ENCODE measurements at regions not wholly inside any gene's neighbourhood (a gene's known extent, or its start where the extent isn't known, plus 50 kb on each side); places are given as distances from the start of the nearest gene placed in this dataset.
A peak's percentile ranks its signal among the peaks of the same experiment; 100 is the strongest.

DNA sequence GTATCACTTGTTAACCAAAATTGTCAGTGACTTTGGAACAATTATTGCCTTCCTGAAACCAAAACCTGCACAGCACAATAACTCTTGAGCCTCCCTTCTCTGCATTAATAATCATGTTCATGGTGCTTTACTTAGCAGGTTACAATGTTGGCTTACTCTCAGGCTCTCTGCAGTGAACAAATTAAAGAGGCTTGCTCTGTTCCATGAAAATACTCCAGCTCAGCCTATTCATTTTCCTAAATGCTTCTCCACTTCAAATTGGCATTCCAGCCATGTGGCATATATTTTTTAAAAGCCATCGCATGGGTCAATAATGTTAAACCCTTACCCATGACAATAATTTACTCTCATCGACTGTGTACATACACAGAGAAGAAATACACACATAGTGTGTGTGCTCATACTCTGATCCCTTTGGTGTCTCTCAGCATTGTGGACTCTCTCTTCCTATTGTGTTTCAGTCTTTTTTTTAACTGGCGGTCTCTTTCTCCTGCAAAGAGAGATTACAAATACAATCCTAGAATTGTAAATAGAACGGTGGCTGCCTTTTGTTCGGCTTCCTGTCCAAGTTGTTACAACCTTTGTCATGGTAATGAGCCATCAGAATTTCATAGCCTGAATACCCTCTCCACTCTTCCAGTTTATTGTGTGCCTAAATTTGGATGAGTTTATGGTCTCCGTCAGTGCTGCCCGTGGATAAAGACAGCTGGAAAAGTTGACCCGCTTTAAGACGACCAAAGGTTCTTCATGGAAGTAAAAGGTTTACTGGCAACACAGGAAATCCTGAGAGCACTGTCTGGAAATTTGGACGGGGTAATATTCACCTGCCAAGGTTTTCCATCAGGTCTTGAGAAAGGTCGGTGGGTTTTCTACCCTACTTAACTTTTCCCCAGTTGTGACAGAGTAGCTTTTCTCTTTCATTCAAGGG lies 263.6 kb downstream of the CD83 start:
- TF ChIP-seq, protein P1, sequence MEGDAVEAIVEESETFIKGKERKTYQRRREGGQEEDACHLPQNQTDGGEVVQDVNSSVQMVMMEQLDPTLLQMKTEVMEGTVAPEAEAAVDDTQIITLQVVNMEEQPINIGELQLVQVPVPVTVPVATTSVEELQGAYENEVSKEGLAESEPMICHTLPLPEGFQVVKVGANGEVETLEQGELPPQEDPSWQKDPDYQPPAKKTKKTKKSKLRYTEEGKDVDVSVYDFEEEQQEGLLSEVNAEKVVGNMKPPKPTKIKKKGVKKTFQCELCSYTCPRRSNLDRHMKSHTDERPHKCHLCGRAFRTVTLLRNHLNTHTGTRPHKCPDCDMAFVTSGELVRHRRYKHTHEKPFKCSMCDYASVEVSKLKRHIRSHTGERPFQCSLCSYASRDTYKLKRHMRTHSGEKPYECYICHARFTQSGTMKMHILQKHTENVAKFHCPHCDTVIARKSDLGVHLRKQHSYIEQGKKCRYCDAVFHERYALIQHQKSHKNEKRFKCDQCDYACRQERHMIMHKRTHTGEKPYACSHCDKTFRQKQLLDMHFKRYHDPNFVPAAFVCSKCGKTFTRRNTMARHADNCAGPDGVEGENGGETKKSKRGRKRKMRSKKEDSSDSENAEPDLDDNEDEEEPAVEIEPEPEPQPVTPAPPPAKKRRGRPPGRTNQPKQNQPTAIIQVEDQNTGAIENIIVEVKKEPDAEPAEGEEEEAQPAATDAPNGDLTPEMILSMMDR (IDR thresholded peaks at IDR 0.05; ENCODE audit: control insufficient read depth, insufficient read depth, low read depth, low read length, missing control alignments) = no peak
- DNase-seq (ENCODE audit: low read depth) = no peak
- H3K4me3 ChIP-seq (ENCODE audit: control insufficient read depth, low read depth, low read length) = no peak overlapping the region

DNA sequence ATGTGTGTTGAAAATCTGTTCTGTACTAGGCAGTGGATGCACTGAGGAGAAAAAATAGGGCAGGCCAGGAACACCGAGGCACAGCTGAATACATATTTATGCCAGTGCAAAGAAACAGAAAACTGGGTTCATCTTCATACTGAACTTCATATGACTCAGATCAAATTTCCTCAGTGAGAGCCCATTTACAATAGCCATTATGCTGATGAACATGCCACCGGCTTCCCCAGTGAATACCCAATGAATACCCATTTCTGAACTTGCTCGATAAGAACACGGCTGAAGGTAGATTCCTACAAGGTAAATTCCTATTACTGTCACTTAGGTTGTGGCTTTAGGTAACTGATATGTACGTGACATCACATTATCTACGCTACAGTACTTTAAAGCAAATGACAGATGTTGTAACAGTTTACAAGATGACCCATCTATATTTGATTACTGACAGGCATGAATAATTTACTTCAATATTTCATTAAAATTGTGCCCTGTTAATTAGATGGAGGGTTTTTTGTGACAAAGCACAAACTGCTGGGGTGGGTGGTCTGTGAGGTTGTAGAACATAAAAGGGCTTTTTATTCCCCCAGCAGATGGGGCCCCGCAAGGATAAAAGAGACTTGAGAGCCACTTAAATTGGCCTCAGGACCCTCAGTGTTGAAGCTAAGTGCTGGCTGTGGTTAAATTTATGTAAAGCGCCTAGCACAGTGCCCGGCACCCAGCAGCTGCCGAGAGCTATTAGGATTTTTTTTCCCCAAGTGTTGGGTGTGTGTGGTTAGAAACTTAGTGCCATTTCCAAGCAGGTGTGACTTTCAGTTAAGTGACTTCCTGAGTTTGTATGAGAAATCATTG lies 264.5 kb downstream of the CD83 start:
- H3K4me3 ChIP-seq (ENCODE audit: control insufficient read depth, low read depth, low read length) = no peak overlapping the region
- no peak for DNase-seq (ENCODE audit: low read depth)
- TF ChIP-seq, protein P1 (IDR thresholded peaks at IDR 0.05; ENCODE audit: control insufficient read depth, insufficient read depth, low read depth, low read length, missing control alignments) = peak; percentile 2

DNA sequence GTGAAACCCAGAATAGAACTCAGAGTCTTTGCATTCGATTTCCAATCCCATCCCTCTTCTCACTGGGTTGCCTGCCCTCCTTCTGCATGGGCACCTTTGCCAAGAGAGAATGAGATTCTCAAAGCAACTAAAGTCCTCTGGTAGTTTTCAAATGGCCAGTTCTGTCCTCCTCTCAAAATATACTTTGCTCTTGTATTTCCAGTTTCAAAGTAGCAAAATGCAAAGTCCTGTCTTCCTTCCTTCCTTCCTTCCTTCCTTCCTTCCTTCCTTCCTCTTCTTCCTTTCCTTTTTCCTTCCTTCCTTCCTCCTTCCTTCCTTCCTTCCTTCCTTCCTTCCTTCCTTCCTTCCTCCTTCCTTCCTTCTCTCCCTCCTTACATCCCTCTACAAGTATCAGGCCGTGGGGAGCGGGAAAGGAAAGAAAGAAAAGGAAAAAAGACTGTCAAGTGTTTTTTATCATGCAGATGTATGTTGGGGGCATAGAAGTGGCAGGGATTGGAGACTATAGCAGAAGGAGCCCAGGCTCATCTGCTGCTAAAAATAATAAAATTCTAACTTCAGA lies 265.2 kb downstream of the CD83 start:
- no peak overlapping the region for H3K4me3 ChIP-seq (ENCODE audit: control insufficient read depth, low read depth, low read length)
- no peak for DNase-seq (ENCODE audit: low read depth)
- TF ChIP-seq, protein P1 (IDR thresholded peaks at IDR 0.05; ENCODE audit: control insufficient read depth, insufficient read depth, low read depth, low read length, missing control alignments) = no peak

DNA sequence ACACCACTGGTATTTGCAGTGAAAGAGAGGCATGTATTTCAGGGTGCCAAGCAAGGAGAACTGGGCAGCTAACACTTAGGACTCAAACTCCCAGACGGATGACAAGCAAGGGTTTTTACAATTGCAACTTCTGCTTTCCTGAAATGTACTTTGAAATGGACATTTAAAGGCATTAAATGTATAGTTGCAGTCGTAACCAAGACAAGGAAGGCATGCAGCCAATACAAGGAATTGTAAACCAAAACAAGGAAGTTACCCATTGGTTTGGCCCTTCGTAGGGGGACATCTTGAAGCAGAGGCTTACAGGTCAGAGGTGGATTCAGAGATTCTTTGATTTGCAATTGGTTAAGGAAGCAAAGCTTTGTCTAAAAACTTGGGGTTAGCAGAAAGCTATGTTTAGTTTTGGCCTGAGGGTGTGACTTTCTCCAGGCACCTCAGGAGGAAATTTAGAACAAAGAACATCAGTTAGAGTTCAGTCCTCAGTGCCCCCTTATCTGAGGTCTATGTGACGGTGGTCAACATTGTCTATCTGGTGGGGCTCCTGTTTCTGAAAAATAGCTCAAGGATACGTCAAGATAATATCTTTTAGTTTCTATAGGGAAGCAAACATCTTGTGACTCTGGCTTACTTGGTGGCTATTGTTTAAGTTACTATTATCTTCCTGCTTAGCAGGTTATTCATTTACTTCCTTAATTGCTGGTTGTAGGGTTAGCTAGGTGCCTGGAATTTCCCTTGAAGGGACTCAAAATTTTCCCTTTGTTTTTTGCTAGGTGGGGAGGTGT lies 266.0 kb downstream of the CD83 start:
- TF ChIP-seq, protein P1 (IDR thresholded peaks at IDR 0.05; ENCODE audit: control insufficient read depth, insufficient read depth, low read depth, low read length, missing control alignments) = no peak
- no peak overlapping the region for H3K4me3 ChIP-seq (ENCODE audit: control insufficient read depth, low read depth, low read length)
- no peak for DNase-seq (ENCODE audit: low read depth)

DNA sequence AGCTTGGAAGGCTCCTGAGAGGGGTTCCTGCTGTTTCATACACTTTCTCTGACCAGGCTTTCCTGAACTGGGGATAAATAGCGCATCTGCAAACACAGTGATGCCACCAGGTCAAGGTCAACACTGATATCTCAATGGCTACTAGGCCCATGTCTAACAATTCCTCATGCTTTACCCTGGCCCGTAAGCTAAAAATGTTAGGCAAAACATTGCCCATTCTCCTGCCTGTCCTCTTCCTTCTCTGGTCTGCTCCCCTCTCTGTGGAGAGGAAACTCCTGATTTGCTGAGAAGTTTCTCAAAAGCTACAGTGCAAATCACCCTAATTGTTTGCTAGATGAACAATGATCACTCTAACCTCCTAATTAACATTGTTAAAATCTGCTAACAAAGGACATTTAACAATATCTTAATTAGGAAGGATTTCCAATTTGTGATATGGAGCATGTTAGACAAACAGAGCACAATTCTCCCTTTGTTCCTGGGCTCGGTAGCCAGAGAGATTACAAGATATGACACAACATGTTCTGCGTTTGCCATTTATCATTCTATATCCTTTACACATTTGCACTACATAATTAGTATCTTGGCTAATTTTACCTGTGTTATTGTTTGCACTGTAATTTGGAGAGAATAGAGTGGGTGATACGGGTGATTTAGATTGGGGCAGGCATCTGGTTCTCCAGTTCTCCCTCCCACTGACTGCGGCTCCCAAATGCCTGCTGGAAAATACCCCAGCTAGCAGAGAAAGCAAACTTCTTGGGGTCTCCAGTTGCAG lies 266.8 kb downstream of the CD83 start:
- TF ChIP-seq, protein P1 (IDR thresholded peaks at IDR 0.05; ENCODE audit: control insufficient read depth, insufficient read depth, low read depth, low read length, missing control alignments) = no peak
- no peak overlapping the region for H3K4me3 ChIP-seq (ENCODE audit: control insufficient read depth, low read depth, low read length)
- DNase-seq (ENCODE audit: low read depth) = no peak
